ENCODE measurements at regions not wholly inside any gene's neighbourhood (a gene's known extent, or its start where the extent isn't known, plus 50 kb on each side); places are given as distances from the start of the nearest gene placed in this dataset.

DNA sequence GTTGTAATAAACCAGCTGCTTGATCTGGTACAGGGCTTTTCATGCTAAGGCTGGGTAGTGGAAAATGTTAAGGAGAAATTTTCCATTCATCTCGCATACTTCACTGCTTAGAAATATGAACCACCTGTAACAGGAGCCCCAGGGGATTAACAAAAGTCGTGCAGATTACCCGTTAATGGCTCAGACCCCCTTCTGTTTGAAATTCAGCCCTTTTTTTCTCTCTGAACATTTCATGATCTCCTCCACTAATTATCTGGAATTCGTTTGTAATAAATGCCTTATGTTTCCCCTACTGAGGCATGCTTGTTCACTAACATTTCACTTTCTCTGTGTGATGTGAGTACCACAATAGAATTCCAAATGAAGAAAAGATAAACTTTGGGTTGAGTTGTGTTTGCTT lies 336.4 kb upstream of the HSF2 start:
- Histone ChIP-seq H4K20me1 (ENCODE audit: insufficient read depth, low read length) (no peaks in the 10 kb centered on the region), H2AFZ (ENCODE audit: low read length) (no peak overlapping the region), H3K27ac (ENCODE audit: extremely low read length, insufficient read depth, low read length) (no peak overlapping the region), H3K4me3 (replicated peaks in 1 of 3; ENCODE audit: insufficient read depth in 1 of 3, low read depth in 2 of 3, low read length in 3 of 3) (no peak overlapping the region), H3K9ac (ENCODE audit: insufficient read depth, low read depth, low read length) (no peak overlapping the region), H3K27me3 (ENCODE audit: control insufficient read depth in 1 of 2, insufficient read depth in 2 of 2, low read length in 2 of 2) (0 out of 5 replicates have a peak, but pooled peaks cover 0 to 3% of the 10 kb centered on the region in 2 experiments), H3K36me3 (replicated peaks in 1 of 2; ENCODE audit: control insufficient read depth in 1 of 2, insufficient read depth in 2 of 2, low read length in 2 of 2) (no peaks in the 10 kb centered on the region), H3K9me3 (ENCODE audit: low read length) (no peaks in the 10 kb centered on the region), H3K4me2 (ENCODE audit: low read depth, low read length) (no peak overlapping the region), H3K4me1 (ENCODE audit: insufficient read depth, low read length) (no peaks in the 10 kb centered on the region), H3K79me2 (ENCODE audit: insufficient read depth, low read length) (no peaks in the 10 kb centered on the region)
- intact Hi-C loops (cut with micrococcal nuclease; ENCODE audit: unreplicated experiment) (no loop called here), in situ Hi-C loops (cut with HindIII; ENCODE audit: extremely low pct_ligation_motif_present, low pct_unique_long_range_greater_than_20kb) (no loop called here)
- 0% methylated on average over 4 of the region's 4 CpGs for WGBS (ENCODE audit: low lambda C conversion rate)
- BruUV-seq (replicated peaks), result no TSS peak
- DNase-seq (ENCODE audit: low spot score) (no peak), ATAC-seq (no peak), FAIRE-seq (no peak)
- TF ChIP-seq ZNF136 (CRISPR knock-in tag; IDR thresholded peaks at IDR 0.05; ENCODE audit: low read depth) (no peak), ZNF280D (CRISPR knock-in tag; IDR thresholded peaks at IDR 0.05) (no peak), BCL6 (CRISPR knock-in tag; IDR thresholded peaks at IDR 0.05) (no peak), NR1H2 (CRISPR knock-in tag; IDR thresholded peaks at IDR 0.05; ENCODE audit: borderline replicate concordance, low read depth) (no peak), ZNF235 (CRISPR knock-in tag; IDR thresholded peaks at IDR 0.05; ENCODE audit: borderline replicate concordance) (no peak), ADNP (CRISPR knock-in tag; IDR thresholded peaks at IDR 0.05) (no peak), MED13 (CRISPR knock-in tag; IDR thresholded peaks at IDR 0.05) (no peak), POLR2G (IDR thresholded peaks at IDR 0.05; ENCODE audit: low read depth, low read length) (no peak), SYNCRIP (IDR thresholded peaks at IDR 0.05; ENCODE audit: insufficient read depth, low read depth, low read length) (no peak), KAT7 (CRISPR knock-in tag; IDR thresholded peaks at IDR 0.05; ENCODE audit: borderline replicate concordance) (no peak), FLYWCH1 (CRISPR knock-in tag; IDR thresholded peaks at IDR 0.05) (no peak), CREM (IDR thresholded peaks at IDR 0.05) (no peak), CREM (CRISPR knock-in tag; IDR thresholded peaks at IDR 0.05) (no peak), SP140L (CRISPR knock-in tag; IDR thresholded peaks at IDR 0.05; ENCODE audit: borderline replicate concordance) (no peak), ZNF562 (CRISPR knock-in tag; IDR thresholded peaks at IDR 0.05; ENCODE audit: borderline replicate concordance) (no peak)
- TF ChIP-seq, protein P1, sequence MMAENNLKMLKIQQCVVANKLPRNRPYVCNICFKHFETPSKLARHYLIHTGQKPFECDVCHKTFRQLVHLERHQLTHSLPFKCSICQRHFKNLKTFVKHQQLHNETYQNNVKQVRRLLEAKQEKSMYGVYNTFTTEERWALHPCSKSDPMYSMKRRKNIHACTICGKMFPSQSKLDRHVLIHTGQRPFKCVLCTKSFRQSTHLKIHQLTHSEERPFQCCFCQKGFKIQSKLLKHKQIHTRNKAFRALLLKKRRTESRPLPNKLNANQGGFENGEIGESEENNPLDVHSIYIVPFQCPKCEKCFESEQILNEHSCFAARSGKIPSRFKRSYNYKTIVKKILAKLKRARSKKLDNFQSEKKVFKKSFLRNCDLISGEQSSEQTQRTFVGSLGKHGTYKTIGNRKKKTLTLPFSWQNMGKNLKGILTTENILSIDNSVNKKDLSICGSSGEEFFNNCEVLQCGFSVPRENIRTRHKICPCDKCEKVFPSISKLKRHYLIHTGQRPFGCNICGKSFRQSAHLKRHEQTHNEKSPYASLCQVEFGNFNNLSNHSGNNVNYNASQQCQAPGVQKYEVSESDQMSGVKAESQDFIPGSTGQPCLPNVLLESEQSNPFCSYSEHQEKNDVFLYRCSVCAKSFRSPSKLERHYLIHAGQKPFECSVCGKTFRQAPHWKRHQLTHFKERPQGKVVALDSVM (CRISPR knock-in tag; IDR thresholded peaks at IDR 0.05), result no peak
- POLR2A ChIA-PET, result no interaction called here
- CTCF ChIA-PET (ENCODE audit: low intra/inter-chr PET ratio, low total read pairs), result no interaction called here
